NOMO-1 treated with dmso at 0.1 percent for 144 hours (cell line): ENCODE measurements at regions not wholly inside any gene's neighbourhood (a gene's known extent, or its start where the extent isn't known, plus 50 kb on each side); places are given as distances from the start of the nearest gene placed in this dataset.
"Not testable (repeated sequence)": the region's sequence is repeated elsewhere in the genome, so short reads cannot be mapped to it uniquely, and the experiment has no call there.

ENCODE experiments used
- DNase-seq: peaks from one replicate; lab custom pipeline; 2025; ENCODE audit not compliant: unreplicated experiment; lab: John Stamatoyannopoulos, UW

DNA sequence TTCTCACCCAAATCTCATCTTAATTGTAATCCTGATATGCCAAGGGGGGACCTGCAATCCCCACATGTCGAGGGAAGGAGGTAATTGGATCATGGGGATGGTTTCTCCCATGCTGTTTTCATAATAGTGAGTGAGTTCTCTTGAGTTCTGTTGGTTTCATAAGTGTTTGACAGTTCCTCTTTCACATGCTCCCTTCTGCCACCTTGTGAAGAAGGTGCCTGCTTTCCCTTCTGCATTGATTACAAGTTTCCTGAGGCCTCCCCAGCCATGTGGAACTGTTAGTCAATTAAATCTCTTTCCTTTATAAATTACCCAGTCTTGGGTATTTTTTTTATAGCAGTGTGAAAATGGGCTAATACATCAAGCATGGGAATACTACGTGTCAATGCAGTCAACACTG is 925.0 kb upstream of the MAN1A1 start:
- DNase-seq, result no peak

DNA sequence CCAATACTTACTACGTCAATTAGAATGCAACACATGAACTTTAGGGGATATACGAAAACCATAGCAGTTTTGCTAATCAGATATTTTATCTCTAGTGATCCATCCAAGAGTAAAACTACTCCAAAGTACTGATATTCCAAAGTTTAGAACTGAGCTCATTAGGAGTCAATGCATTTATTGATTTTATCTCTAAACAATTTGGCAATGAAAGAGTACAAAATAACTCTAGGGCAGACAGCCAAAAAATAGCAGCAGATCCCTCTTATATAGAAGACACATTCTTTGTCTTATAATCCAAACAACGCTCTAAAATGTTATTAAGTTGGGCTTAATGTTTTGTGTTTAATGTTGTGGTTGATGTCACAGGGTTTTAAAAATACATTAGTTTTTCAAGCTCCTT is 923.9 kb upstream of the MAN1A1 start:
- DNase-seq, result no peak

DNA sequence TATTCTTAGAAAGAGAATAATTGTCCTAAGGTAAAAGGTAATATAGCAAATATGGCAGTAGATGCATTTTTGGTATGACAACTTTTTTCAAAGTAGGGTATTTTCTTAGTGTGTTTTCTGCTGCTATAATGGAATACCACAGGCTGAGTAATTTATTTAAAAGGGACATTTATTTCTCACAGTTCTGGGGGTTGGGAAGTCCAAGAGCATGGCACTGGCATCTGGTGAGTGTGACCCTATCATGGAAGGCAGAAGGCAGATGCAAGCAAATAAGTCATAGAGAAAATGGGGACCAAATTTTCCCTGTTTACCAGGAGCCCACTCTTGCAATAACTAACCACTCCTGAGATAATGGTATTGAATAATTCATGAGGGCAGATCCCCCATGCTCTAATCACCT is 922.5 kb upstream of the MAN1A1 start:
- DNase-seq, result no peak

DNA sequence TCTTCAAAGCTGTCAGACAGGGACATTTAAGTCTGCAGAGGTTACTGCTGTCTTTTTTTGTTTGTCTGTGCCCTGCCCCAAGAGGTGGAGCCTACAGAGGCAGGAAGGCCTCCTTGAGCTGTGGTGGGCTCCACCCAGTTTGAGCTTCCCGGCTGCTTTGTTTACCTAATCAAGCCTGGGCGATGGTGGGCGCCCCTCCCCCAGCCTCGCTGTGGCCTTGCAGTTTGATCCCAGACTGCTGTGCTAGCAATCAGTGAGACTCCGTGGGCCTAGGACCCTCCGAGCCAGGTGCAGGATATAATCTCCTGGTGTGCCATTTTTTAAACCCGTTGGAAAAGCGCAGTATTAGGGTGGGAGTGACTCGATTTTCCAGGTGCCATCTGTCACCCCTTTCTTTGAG is 918.7 kb upstream of the MAN1A1 start:
- DNase-seq, result not testable (repeated sequence)

DNA sequence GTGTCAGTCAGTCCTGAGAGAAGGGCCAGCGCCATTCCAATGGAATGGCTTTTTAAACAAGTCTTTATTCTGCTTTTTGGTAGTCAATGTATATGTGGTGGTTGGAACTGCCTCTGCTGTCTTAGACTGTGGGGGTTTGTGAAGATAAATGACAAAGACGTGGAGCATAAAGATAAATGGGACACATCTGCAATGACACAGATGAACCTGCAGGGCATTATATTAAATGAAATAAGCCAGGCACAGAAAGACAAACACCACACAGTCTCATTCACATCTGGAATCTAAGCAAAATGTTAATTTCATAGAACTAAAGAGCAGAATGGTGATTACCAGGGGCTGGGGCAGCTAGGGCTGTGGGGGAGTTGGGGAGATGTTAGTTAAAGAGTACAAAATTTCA is 912.8 kb upstream of the MAN1A1 start:
- DNase-seq, result no peak

DNA sequence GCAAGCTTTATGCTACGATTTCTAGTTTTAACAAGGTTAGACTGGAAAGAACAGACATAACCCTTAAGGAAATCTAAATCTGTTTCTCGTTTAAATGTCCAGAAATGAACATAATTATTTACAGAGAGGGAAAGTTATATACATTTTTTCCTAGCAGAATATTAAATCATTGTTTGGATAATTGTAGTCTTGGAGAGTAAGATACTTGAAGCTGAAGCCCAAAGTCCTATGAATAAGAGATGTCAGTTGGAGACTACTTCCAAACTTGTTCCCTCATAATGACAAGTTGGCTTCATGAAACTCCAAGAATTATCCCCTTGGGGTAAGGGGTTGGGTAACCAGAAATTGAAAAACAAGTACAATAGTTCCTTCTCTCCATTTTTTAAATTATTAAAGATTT is 911.1 kb upstream of the MAN1A1 start:
- no peak for DNase-seq

DNA sequence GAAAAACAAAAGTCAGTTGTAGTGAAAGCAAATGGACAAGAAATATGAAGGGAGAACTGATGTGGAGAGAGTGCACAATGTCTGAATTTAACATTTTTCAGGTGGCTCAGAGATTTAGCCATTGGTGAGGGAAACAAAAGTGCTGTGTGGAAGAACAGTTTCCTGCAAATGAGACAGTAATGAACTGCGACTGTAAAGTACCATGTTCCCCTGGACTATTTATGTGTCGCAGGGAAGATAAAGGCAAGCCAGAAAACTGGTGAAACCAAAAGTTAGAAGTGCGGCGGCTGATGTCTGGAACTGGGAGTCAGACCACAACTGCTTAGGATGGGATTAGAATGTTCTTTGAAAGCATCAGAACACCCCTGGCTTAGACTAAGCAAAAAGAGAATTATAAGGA is 905.1 kb upstream of the MAN1A1 start:
- DNase-seq, result no peak

DNA sequence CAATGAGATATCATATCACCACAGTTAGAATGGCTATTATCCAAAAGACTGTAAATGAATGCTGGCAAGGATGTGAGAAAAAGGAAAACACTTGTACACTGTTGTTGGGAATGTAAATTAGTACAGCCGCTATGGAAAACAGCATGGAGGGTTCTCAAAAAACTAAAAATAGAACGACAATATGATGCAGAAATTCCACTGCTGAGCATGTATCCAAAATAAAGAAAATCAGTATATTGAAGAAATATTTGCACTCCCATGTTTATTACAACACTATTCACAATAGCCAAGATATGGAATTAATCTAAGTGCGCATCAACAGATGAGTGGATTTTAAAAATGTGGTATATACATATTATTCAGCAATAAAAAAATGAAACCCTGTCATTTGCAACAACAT is 898.9 kb upstream of the MAN1A1 start:
- no peak for DNase-seq

DNA sequence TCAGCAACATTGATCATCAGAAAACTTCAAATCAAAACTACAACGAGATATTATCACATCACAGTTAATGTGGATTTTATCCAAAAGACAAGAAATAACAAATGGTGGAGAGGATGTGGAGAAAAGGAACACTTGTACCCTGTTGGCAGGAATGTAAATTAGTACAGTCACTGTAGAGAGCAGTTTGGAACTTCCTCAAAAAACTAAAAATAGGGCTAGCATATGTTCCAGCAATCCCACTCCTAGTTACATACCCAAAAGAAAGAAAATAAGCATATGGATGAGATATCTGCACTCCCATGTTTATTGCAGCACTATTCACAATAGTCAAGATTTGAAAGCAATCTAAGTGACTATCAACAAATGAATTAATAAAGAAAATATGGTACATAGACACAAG is 887.7 kb upstream of the MAN1A1 start:
- DNase-seq, result no peak

DNA sequence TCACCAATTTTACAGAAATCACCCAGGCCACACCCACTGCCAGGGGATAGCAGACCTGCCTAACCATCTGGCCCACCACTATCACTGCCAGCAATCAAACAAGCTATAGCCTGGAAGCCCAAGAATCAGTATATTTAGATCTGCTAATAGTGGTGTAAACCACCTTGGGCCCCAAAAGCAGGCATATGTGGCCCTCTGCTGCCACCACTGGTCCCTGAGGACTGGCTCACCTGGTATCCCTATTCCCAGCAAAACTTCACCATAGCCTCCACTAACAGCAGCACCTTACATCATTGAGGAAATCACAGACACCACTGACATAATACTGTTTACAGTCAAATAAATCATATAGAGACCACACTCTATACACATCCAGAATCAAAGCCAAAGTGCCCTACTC is 880.4 kb upstream of the MAN1A1 start:
- DNase-seq, result no peak

DNA sequence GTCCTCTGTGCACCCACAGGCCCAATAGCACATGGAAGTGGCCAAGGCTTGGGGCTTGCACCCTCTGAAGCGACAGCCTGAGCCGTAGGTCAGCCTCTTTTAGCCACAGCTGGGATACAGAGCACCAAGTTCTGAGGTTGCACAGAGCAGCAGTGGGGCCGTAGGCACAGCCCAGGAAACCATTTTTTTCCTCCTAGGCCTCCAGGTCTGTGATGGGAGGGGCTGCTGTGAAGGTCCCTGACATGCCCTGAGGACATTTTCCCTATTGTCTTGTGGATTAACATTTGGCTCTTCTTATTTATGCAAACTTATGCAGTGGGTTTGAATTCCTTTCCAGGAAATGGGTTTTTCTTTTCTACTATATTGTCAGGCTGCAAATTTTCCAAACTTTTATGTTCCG is 878.7 kb upstream of the MAN1A1 start:
- DNase-seq, result no peak

DNA sequence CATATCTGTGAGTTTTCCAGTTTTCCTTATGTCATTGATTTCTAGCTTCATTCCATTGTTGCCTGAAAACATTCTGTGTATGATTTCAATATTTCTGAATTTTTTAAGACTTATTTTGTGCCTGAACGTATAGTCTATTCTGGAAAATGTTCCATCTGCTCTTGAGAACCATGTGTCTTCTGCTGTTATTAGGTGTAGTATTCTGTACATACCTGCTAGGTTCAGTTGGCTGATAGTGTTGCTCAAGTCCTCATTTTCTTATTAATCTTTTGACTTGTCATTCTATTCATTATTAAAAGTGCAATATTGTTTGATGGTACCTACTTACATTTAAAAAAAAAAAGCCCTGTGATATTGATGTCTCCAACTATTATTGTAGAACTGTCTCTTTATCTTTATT is 869.8 kb upstream of the MAN1A1 start:
- no peak for DNase-seq

DNA sequence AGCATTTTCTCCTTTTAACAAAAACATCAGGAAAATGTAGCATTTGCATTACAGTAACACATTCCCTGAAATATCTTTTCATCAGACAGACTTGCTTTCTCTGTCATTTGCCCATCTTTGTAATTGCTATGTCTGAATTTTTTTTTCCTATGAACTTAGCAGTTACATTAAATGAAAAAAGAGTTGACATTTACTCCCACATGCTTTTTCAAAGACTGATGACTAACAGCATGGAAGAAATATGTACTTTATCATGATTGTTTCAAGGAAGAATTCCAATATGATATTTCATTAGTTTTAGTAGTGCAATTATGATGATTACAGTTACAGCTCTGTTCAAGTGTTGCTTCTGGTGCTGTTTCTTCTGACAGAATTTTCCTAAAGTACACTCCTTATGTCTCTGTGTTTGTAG is 864.5 kb upstream of the MAN1A1 start:
- DNase-seq, result no peak

DNA sequence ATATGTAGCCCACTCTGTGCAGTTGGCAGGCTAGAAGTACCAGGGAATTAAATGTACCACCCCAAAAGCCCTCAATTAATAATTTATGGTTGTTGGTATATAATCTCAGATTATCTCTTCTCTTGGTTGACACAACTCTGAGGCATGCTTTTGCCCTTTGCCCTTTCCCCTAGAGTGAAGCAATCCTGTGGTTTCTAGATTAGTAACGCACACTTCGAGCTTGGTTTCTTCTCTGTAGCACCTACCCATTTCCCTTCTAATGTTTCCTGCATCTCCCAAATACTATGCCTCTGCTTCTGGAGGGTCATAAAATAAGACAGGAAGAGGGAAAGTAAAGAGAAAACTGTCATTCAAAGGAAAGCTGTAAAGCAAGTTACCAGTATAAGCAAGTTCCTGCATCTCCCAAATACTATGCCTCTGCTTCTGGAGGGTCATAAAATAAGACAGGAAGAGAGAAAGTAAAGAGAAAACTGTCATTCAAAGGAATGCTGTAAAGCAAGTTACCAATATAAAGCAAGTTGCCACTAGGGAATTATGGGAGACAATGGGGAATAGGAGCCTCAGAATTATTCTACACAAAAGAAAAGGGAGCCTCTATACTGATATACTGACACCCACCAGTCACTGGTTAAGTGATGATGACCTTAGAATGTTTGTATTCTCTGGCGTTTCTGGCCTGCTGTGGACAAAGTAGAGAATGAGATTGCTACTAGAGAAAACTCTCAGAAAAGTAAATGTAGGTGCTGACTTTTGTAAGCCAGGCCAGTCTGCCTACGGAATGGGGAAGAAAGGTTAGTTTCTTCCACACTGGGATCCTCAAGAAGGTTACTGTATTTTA is 862.6 kb upstream of the MAN1A1 start:
- peak; percentile 48 for DNase-seq

DNA sequence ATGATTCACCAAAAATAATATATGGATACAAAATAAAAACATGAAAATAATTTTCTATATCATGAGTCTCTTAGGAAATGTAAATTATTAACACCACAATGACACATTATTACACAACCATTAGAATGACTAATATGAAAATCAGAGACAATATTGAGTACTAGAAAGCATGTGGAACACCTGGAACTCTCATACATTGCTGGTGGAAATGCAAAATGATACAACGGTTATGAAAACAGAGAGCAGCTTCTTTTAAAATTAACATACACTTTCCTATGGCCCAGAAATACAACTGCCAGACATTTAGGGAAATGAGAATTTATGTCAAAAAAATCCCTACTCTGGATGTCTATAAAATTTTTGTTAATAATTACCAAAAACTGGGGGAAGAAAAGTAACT is 853.3 kb upstream of the MAN1A1 start:
- DNase-seq, result no peak

DNA sequence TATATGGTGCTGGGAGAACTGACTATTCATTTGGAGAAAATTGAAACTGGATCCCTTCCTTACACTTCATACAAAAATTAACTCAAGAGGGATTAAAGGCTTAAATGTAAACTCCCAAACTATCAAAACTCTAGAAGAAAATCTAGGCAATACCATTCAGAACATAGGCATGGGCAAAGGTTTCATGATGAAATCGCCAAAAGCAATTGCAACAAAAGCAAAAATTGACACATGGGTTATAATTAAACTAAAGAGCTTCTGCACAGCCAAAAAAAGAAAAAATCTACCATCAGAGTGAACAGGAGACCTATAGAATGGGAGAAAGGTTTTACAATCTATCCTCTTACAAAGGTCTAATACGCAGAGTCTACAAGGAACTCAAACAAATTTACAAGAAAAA is 851.3 kb upstream of the MAN1A1 start:
- DNase-seq, result no peak

DNA sequence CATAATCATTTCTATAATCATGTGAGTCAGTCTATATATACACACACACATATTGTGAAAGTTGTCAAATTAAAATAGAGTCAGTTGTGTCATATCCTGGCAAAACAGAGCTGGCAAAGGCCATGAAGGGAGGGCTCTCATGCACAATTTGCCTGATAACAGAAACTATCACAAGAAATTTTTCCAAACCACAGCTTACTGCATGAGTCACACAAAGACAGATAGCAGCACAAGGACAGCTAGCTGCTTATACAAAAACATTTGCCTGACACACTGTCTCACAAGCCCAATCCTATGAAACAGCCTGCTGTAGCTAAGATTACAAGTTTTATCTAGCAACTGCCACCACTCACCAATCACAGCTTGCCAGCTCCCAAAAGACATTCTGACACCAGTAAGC is 848.5 kb upstream of the MAN1A1 start:
- no peak for DNase-seq

DNA sequence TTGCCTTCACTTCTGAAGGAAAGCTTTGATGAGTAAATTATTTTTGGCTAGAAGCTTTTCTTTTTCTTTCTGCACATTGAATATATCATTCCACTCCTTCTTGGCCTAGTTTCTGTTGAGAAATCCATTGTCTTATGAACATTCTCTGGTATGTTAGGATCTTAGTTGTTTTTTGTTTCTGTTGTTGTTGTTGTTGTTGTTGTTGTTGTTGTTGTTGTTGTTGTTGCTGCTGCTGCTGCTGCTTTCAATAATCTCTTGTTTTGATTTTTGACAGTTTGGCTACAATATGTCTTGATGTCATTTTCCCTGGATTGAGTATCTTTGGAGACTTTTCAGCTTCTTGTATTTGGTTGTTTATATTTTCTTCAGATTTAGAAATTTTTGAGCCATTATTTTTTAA is 836.5 kb upstream of the MAN1A1 start:
- DNase-seq, result no peak

DNA sequence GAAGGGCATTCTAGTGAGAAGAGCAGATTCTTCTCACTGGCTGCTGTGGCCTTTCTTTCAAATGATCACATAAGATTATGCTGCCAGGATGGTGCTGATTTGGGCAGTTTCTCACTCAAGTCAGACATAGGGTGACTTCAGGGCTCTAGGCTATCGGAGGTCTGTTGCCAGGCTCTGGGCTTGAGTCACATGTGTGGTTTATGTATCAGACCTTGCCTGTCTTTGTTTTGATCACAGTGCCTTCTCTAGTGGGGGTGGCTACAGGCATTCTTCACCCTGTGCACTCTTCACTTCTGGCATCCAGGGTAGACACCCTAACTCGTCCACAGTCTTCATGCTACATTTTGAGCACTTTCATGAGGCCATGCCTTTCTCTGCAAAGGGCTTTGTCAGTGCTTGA is 823.7 kb upstream of the MAN1A1 start:
- no peak for DNase-seq

DNA sequence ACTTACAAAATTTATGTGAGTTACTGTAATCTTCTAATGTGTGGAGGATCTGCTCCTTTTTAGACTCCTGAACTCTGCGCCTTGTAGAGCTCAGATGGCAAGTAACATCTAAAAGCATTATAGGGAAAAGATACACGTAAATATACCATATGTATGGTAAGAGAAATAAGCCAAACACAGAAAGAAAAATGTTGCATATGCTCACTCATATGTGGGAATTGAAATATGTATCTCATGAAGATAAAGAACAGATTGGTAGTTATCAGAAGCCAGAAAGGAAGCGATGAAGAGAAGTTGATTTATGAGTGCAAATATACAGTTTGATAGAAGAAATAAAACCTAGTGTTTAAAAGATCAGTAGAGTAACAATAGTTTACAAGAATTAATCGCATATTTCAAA is 815.0 kb upstream of the MAN1A1 start:
- DNase-seq, result no peak

DNA sequence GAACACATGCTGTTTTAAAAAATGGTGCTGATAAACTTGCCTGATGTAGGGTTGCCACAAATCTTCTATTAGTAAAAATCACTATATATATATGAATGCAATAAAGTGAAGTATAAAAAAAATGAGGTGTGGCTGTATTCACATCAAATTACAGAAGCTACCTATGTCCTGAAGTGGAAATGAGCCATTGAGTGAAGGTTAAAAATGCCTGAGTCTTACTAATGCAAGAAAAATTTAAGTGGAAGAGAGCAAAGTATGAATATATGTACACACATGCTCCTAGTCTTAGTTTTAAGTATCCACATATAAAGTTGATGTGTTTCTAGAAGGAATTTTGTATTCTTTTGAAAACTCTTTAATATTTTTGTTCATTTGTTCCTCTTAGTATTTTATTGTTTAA is 808.3 kb upstream of the MAN1A1 start:
- no peak for DNase-seq

DNA sequence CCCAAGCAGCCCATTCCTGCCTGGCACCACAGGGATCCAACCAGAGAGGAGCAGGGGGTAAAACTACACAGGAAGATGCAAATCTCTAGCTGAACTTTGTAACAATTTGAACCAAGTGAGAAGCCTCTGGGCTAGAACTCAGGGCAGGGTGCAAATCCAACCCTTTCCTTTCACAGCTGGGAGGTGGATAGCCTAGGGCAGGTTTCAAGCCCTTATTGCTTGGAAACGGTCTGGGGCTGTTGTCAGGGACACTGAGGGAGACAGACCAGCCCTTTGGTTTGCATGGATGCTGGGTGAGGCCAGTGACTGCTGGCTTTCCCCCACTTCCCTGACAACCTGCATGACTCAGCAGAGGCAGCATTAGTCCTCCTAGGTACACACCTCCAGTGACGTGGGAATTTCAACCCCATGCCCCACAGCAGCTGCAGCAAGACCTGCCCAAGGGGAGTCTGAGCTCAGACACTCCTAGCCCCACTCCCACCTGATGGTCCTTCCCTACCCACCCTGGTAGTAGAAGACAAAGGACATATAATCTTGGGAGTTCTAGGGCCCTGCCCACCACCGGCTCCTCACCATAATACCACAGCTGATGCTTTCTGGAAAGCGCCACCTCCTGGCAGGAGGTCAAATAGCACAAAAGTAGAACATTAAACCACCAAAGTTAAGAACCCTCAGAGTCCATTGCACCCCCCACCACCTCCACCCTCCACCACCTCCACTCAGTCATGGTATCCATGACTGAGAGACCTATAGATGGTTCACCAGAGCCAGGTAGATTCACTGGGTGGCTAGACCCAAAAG is 797.7 kb upstream of the MAN1A1 start:
- DNase-seq, result no peak

DNA sequence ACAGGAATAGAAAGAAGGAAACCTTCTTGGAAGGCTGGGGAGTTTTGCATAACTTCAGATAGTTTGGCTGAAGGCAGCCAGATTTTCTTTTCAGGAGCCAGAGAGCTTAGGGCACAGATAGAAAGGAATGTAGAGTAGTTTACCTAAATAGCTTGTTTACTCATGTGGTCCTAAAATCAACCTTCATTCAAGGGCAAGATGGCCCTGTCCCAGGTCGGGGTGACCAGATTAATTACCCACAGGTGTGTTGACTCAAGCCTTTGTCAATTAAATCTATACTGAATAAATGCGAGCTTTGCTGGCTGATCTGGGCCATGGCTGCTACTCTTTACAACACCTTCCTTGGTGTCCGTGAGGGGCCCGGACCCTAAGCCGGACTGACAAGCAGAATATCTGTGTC is 792.0 kb upstream of the MAN1A1 start:
- no peak for DNase-seq
